ENCODE measurements at regions not wholly inside any gene's neighbourhood (a gene's known extent, or its start where the extent isn't known, plus 50 kb on each side); places are given as distances from the start of the nearest gene placed in this dataset.

- TF ChIP-seq CTCF (IDR thresholded peaks at IDR 0.05 in 2 of 3, conservative IDR thresholded peaks at IDR 0.05 in 1 of 3; ENCODE audit: control insufficient read depth in 2 of 3, extremely low read depth in 1 of 3, insufficient read depth in 1 of 3, low read depth in 3 of 3, low read length in 3 of 3) (no peak), HCFC1 (IDR thresholded peaks at IDR 0.05; ENCODE audit: low read length) (no peak), ZNF274 (IDR thresholded peaks at IDR 0.05; ENCODE audit: insufficient read depth, insufficient read length) (no peak), ZBTB11 (CRISPR knock-in tag; IDR thresholded peaks at IDR 0.05) (no peak), ZNF384 (IDR thresholded peaks at IDR 0.05; ENCODE audit: borderline replicate concordance, low read depth, low read length) (no peak), JUND (IDR thresholded peaks at IDR 0.05; ENCODE audit: low read depth, low read length) (no peak), NFIC (IDR thresholded peaks at IDR 0.05; ENCODE audit: low read depth, low read length) (no peak), POLR2A (IDR thresholded peaks at IDR 0.05; ENCODE audit: low read depth, low read length) (no peak)
These were observed 243.0 kb downstream of the PCDH17 start for GRCh38 chr13:57874530-57874929.
